OCI-LY7 (cell line): ENCODE measurements at regions not wholly inside any gene's neighbourhood (a gene's known extent, or its start where the extent isn't known, plus 50 kb on each side); places are given as distances from the start of the nearest gene placed in this dataset.

Experiments
- BruUV-seq: library from RNA; stranded (reverse); fragments of 400-500 nt; replicated peaks from 2 replicates; lab custom pipeline; 2021; lab: Mats Ljungman, UMichigan
- CTCF ChIA-PET: fragments of 300-600 bp; sonication (Branson Sonifier 250); formaldehyde crosslinking; loops from one replicate; lab custom pipeline; 2022; ENCODE audit warnings: antibody characterized with exemption; ENCODE audit not compliant: unreplicated experiment; lab: Charles Lee
- POLR2A ChIA-PET: fragments of 300-600 bp; sonication (Branson Sonifier 250); formaldehyde crosslinking; loops from one replicate; lab custom pipeline; 2022; ENCODE audit warnings: antibody characterized with exemption; lab: Charles Lee
- DNase-seq: peaks from one replicate; pipeline ENCODE4 v3.0.0-alpha.2; 2015; ENCODE audit warnings: low spot score
- H2AFZ ChIP-seq: fragments of 200-600 bp; sonication (generic), shearing (Covaris generic); 2 replicates; pipeline ENCODE4 v1.6.1; 2014; ENCODE audit warnings: mild to moderate bottlenecking, antibody characterized with exemption, low read length, moderate library complexity
- H3K27ac ChIP-seq: fragments of 200-600 bp; sonication (generic); 2 replicates; pipeline ENCODE4 v1.5.1; 2014; ENCODE audit warnings: mixed run types, low read depth, mild to moderate bottlenecking, moderate library complexity, low read length, inconsistent platforms; ENCODE audit not compliant: poor library complexity, severe bottlenecking
- H3K36me3 ChIP-seq: fragments of 200-600 bp; sonication (generic); 2 replicates; pipeline ENCODE4 v1.6.1; 2014; ENCODE audit warnings: mild to moderate bottlenecking, antibody characterized with exemption, low read length, moderate library complexity, mixed read lengths; ENCODE audit not compliant: insufficient read depth
- H3K4me1 ChIP-seq: fragments of 200-600 bp; sonication (generic); 2 replicates; pipeline ENCODE4 v1.5.1; 2014; ENCODE audit warnings: mild to moderate bottlenecking, low read length; ENCODE audit not compliant: insufficient read depth, poor library complexity, severe bottlenecking
- H3K4me2 ChIP-seq: fragments of 200-600 bp; sonication (generic); 2 replicates; pipeline ENCODE4 v1.6.1; 2014; ENCODE audit warnings: mild to moderate bottlenecking, low read length
- H3K4me3 ChIP-seq: fragments of 200-600 bp; sonication (generic); 2 replicates; pipeline ENCODE4 v1.5.1; 2014; ENCODE audit warnings: mild to moderate bottlenecking, low read depth, low read length; ENCODE audit not compliant: poor library complexity, severe bottlenecking
- H3K79me2 ChIP-seq: fragments of 200-600 bp; sonication (generic); 2 replicates; pipeline ENCODE4 v1.6.1; 2016; ENCODE audit warnings: low read depth, mild to moderate bottlenecking, low read length, moderate library complexity, mixed read lengths; ENCODE audit not compliant: insufficient read depth
- H3K9me2 ChIP-seq: fragments of 200-600 bp; sonication (generic); 2 replicates; pipeline ENCODE4 v1.6.1; 2016; ENCODE audit warnings: mild to moderate bottlenecking, low read length, mixed read lengths; ENCODE audit not compliant: insufficient read depth
- H3K9me3 ChIP-seq: fragments of 200-600 bp; sonication (generic); 2 replicates; pipeline ENCODE4 v1.6.1; 2014; ENCODE audit warnings: mild to moderate bottlenecking, mixed run types, low read length, mixed read lengths
- H4K20me1 ChIP-seq: fragments of 200-600 bp; sonication (generic); 2 replicates; pipeline ENCODE4 v1.6.1; 2014; ENCODE audit warnings: mild to moderate bottlenecking, antibody characterized with exemption, low read length, moderate library complexity, mixed read lengths; ENCODE audit not compliant: insufficient read depth
- CTCF ChIP-seq: fragments of 200-600 bp; sonication (generic); conservative IDR thresholded peaks from 2 replicates; pipeline ENCODE4 v1.5.1; 2014; ENCODE audit warnings: mild to moderate bottlenecking, antibody characterized with exemption, low read length, moderate library complexity, mixed read lengths
- EZH2phosphoT487 ChIP-seq: fragments of 200-600 bp; sonication (generic); IDR thresholded peaks from 2 replicates; pipeline ENCODE4 v1.6.1; 2018; ENCODE audit warnings: low read depth, borderline replicate concordance, mild to moderate bottlenecking, mixed run types, antibody characterized with exemption, low read length, moderate library complexity, mixed read lengths
- intact Hi-C: fragments of 100-400 bp; cut with micrococcal nuclease; formaldehyde crosslinking; loops from one replicate; pipeline ENCODE4 v1.10.0; 2022; ENCODE audit not compliant: unreplicated experiment

GRCh38 chr12:38985961-38986360 is 80.6 kb upstream of the CPNE8 start:
- Histone ChIP-seq H3K4me2 (no peak overlapping the region), H3K9me3 (peaks cover 9% of the 10 kb centered on the region; the same call in 1 of the 2 replicates), H3K36me3 (no peaks in the 10 kb centered on the region), H3K27ac (no peak overlapping the region), H3K79me2 (no peaks in the 10 kb centered on the region), H3K4me1 (no peaks in the 10 kb centered on the region), H3K9me2 (no peaks in the 10 kb centered on the region), H4K20me1 (no peaks in the 10 kb centered on the region), H2AFZ (no peak overlapping the region), H3K4me3 (no peak overlapping the region)
- ChIA-PET CTCF (no interaction called here), POLR2A (interaction anchor here (1.1 kb wide), 1 partner anchor 9 kb away, joined by 3 read pairs; no protein-coding TSS in a partner anchor)
- no TSS peak for BruUV-seq
- DNase-seq, result no peak
- intact Hi-C loops, result no loop called here
- TF ChIP-seq EZH2phosphoT487 (no peak), CTCF (no peak)

GRCh38 chr12:38984388-38984787 is 79.0 kb upstream of the CPNE8 start:
- no peak for DNase-seq
- H3K36me3 ChIP-seq, result no peaks in the 10 kb centered on the region
- no peaks in the 10 kb centered on the region for H3K79me2 ChIP-seq
- H3K27ac ChIP-seq, result no peak overlapping the region
- no peaks in the 10 kb centered on the region for H3K9me2 ChIP-seq
- ChIA-PET POLR2A (no interaction called here), CTCF (no interaction called here)
- TF ChIP-seq CTCF (no peak), EZH2phosphoT487 (no peak)
- H3K4me1 ChIP-seq, result no peaks in the 10 kb centered on the region
- no peak overlapping the region for H3K4me3 ChIP-seq
- BruUV-seq, result no TSS peak
- no peak overlapping the region for H2AFZ ChIP-seq
- H3K9me3 ChIP-seq, result peaks cover 9% of the 10 kb centered on the region; the same call in 1 of the 2 replicates
- H4K20me1 ChIP-seq, result no peaks in the 10 kb centered on the region
- no peak overlapping the region for H3K4me2 ChIP-seq
- intact Hi-C loops, result no loop called here

GRCh38 chr12:38983117-38983571 is 77.8 kb upstream of the CPNE8 start:
- no peak for TF ChIP-seq CTCF
- TF ChIP-seq EZH2phosphoT487, result no peak
- H4K20me1 ChIP-seq, result no peaks in the 10 kb centered on the region
- no peak for DNase-seq
- no peaks in the 10 kb centered on the region for H3K79me2 ChIP-seq
- no TSS peak for BruUV-seq
- no peaks in the 10 kb centered on the region for H3K9me2 ChIP-seq
- no peak overlapping the region for H3K27ac ChIP-seq
- intact Hi-C loops, result no loop called here
- no peak overlapping the region for H2AFZ ChIP-seq
- CTCF ChIA-PET, result no interaction called here
- no peaks in the 10 kb centered on the region for H3K4me1 ChIP-seq
- POLR2A ChIA-PET, result no interaction called here
- peaks cover 9% of the 10 kb centered on the region; the same call in 1 of the 2 replicates for H3K9me3 ChIP-seq
- no peaks in the 10 kb centered on the region for H3K36me3 ChIP-seq
- H3K4me2 ChIP-seq, result no peak overlapping the region
- no peak overlapping the region for H3K4me3 ChIP-seq
